SK-N-SH treated with all-trans-retinoic acid at 6 μM for 48 hours (cell line): ENCODE measurements at regions not wholly inside any gene's neighbourhood (a gene's known extent, or its start where the extent isn't known, plus 50 kb on each side); places are given as distances from the start of the nearest gene placed in this dataset.

Source experiments
- ATAC-seq: fragments of 200-7000 bp; cut with Tn5 transposase; 3 replicates; pipeline ENCODE4 v1.9.1; 2020; ENCODE audit warnings: mild to moderate bottlenecking, moderate library complexity
- ARNTL ChIP-seq: fragments of 450-650 bp; formaldehyde crosslinking; IDR thresholded peaks from 2 replicates; pipeline ENCODE4 v1.5.0; 2020; ENCODE audit warnings: low read depth, mild to moderate bottlenecking, moderate library complexity, borderline replicate concordance
- CREB5 ChIP-seq: fragments of 250-450 bp; sonication (Bioruptor Pico); IDR thresholded peaks from 2 replicates; pipeline ENCODE4 v1.5.1; 2020; ENCODE audit warnings: low read depth, mild to moderate bottlenecking, moderate library complexity
- CSDC2 ChIP-seq: fragments of 250-450 bp; sonication (Bioruptor Pico); IDR thresholded peaks from 2 replicates; pipeline ENCODE4 v1.5.0; 2020; ENCODE audit warnings: mild to moderate bottlenecking, moderate library complexity
- ESRRG ChIP-seq: fragments of 250-450 bp; sonication (Bioruptor Pico); IDR thresholded peaks from 2 replicates; pipeline ENCODE4 v1.6.1; 2021; ENCODE audit warnings: mild to moderate bottlenecking
- GLIS3 ChIP-seq: fragments of 250-450 bp; sonication (Bioruptor Pico); IDR thresholded peaks from 2 replicates; pipeline ENCODE4 v1.5.0; 2020; ENCODE audit warnings: mild to moderate bottlenecking, moderate library complexity
- ISL1 ChIP-seq: fragments of 250-450 bp; sonication (Bioruptor Pico); IDR thresholded peaks from 2 replicates; pipeline ENCODE4 v2.1.2; 2022; ENCODE audit warnings: mild to moderate bottlenecking, moderate library complexity
- OSR1 ChIP-seq: fragments of 250-450 bp; sonication (Bioruptor Pico); IDR thresholded peaks from 2 replicates; pipeline ENCODE4 v1.8.0; 2022; ENCODE audit warnings: moderate library complexity, mild to moderate bottlenecking, inconsistent platforms
- PPARA ChIP-seq: fragments of 250-450 bp; sonication (Bioruptor Pico); IDR thresholded peaks from 2 replicates; pipeline ENCODE4 v1.5.0; 2020; ENCODE audit warnings: mild to moderate bottlenecking, borderline replicate concordance
- RARB ChIP-seq: fragments of 250-450 bp; sonication (Bioruptor Pico); IDR thresholded peaks from 2 replicates; pipeline ENCODE4 v1.8.0; 2021; ENCODE audit warnings: mild to moderate bottlenecking, moderate library complexity
- TOX ChIP-seq: fragments of 250-450 bp; sonication (Bioruptor Pico); IDR thresholded peaks from 2 replicates; pipeline ENCODE4 v1.8.0; 2021; ENCODE audit warnings: mild to moderate bottlenecking, moderate library complexity, borderline replicate concordance
- TSHZ2 ChIP-seq: fragments of 250-450 bp; sonication (Bioruptor Pico); IDR thresholded peaks from 2 replicates; pipeline ENCODE4 v1.5.0; 2020; ENCODE audit warnings: mild to moderate bottlenecking, moderate library complexity
- ZC3H10 ChIP-seq: fragments of 250-450 bp; sonication (Bioruptor Pico); IDR thresholded peaks from 2 replicates; pipeline ENCODE4 v1.5.1; 2021; ENCODE audit warnings: mild to moderate bottlenecking, moderate library complexity
- ZFP3 ChIP-seq: fragments of 250-450 bp; sonication (Bioruptor Pico); IDR thresholded peaks from 2 replicates; pipeline ENCODE4 v1.5.0; 2020; ENCODE audit warnings: mild to moderate bottlenecking, moderate library complexity
- ZFP30 ChIP-seq: fragments of 450-650 bp; formaldehyde crosslinking; IDR thresholded peaks from 2 replicates; pipeline ENCODE4 v1.5.0; 2022; ENCODE audit warnings: mild to moderate bottlenecking, moderate library complexity
- ZNF565 ChIP-seq: fragments of 450-650 bp; formaldehyde crosslinking; conservative IDR thresholded peaks from 2 replicates; pipeline ENCODE4 v1.5.0; 2020; ENCODE audit warnings: low read depth, mild to moderate bottlenecking, moderate library complexity
- ZNF70 ChIP-seq: fragments of 450-650 bp; formaldehyde crosslinking; IDR thresholded peaks from 2 replicates; pipeline ENCODE4 v1.5.0; 2020; ENCODE audit warnings: mild to moderate bottlenecking, moderate library complexity
- ZNF8 ChIP-seq: fragments of 450-650 bp; formaldehyde crosslinking; IDR thresholded peaks from 2 replicates; pipeline ENCODE4 v1.5.0; 2020; ENCODE audit warnings: mild to moderate bottlenecking, moderate library complexity
- TF ChIP-seq, protein P1 (sequence below): fragments of 250-450 bp; sonication (Bioruptor Pico); IDR thresholded peaks from 2 replicates; pipeline ENCODE4 v1.8.0; 2020; ENCODE audit warnings: mild to moderate bottlenecking, moderate library complexity, borderline replicate concordance
- TF ChIP-seq, protein P2 (sequence below): fragments of 250-450 bp; sonication (Bioruptor Pico); IDR thresholded peaks from 2 replicates; pipeline ENCODE4 v1.5.1; 2021; ENCODE audit warnings: mild to moderate bottlenecking, moderate library complexity
- TF ChIP-seq, protein P3 (sequence below): fragments of 250-450 bp; sonication (Bioruptor Pico); IDR thresholded peaks from 2 replicates; pipeline ENCODE4 v1.8.0; 2021; ENCODE audit warnings: low read depth, mild to moderate bottlenecking, moderate library complexity, borderline replicate concordance

DNA sequence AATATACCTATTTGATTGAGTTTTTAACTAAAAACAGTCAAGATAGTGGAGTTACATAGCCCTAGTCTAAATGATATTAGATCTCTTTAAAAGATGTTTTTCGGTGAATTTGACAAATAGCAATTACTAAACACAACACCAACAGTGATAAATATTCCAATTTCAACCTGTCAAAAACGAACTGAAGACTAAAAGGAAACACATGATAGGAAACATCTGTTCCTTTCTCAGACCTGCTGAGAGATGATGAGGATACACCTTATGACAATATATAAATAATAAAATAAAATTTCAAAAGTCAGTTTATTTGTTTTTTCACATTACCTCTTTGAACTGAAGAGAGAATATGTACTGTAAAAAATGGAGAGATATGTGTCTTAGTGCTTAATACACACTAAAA is 232.7 kb downstream of the RASSF9 start (continued):
- TF ChIP-seq, protein P1, sequence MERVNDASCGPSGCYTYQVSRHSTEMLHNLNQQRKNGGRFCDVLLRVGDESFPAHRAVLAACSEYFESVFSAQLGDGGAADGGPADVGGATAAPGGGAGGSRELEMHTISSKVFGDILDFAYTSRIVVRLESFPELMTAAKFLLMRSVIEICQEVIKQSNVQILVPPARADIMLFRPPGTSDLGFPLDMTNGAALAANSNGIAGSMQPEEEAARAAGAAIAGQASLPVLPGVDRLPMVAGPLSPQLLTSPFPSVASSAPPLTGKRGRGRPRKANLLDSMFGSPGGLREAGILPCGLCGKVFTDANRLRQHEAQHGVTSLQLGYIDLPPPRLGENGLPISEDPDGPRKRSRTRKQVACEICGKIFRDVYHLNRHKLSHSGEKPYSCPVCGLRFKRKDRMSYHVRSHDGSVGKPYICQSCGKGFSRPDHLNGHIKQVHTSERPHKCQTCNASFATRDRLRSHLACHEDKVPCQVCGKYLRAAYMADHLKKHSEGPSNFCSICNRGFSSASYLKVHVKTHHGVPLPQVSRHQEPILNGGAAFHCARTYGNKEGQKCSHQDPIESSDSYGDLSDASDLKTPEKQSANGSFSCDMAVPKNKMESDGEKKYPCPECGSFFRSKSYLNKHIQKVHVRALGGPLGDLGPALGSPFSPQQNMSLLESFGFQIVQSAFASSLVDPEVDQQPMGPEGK, result no peak
- no peak for TF ChIP-seq TSHZ2 (CRISPR knock-in tag)

DNA sequence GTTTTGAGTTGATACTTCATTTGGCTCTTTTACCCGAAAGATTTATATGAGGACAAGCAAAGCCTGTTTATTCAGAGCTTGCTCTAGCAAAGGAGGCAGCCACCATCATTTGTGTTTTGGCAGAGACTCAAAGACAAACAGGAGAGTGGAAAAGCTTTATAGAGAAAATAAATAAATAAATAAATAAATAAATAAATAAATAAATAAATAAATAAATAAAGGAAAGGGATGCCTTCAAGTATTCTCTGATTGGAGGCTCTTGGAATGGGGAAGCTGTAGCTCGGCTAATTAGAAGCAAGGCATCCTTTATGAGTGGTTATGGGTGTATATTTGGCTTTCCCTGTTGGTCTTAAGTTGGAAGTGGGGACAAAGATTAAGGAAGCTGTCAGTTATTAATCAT is 229.8 kb downstream of the RASSF9 start:
- no peak for TF ChIP-seq ZFP3 (CRISPR knock-in tag)
- TF ChIP-seq, protein P2, sequence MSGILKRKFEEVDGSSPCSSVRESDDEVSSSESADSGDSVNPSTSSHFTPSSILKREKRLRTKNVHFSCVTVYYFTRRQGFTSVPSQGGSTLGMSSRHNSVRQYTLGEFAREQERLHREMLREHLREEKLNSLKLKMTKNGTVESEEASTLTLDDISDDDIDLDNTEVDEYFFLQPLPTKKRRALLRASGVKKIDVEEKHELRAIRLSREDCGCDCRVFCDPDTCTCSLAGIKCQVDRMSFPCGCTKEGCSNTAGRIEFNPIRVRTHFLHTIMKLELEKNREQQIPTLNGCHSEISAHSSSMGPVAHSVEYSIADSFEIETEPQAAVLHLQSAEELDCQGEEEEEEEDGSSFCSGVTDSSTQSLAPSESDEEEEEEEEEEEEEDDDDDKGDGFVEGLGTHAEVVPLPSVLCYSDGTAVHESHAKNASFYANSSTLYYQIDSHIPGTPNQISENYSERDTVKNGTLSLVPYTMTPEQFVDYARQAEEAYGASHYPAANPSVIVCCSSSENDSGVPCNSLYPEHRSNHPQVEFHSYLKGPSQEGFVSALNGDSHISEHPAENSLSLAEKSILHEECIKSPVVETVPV (CRISPR knock-in tag), result no peak
- no peak for TF ChIP-seq OSR1
- TF ChIP-seq ZC3H10 (CRISPR knock-in tag), result no peak
- TF ChIP-seq ZFP30 (CRISPR knock-in tag), result no peak
- TF ChIP-seq, all 23 proteins: peak for 0
- ATAC-seq, result no peak

GRCh38 chr12:85609778-85610177 is 226.4 kb downstream of the RASSF9 start:
- ATAC-seq, result no peak
- no peak for TF ChIP-seq ZFP30 (CRISPR knock-in tag)
- TF ChIP-seq TOX (CRISPR knock-in tag), result no peak
- TF ChIP-seq, protein P3, sequence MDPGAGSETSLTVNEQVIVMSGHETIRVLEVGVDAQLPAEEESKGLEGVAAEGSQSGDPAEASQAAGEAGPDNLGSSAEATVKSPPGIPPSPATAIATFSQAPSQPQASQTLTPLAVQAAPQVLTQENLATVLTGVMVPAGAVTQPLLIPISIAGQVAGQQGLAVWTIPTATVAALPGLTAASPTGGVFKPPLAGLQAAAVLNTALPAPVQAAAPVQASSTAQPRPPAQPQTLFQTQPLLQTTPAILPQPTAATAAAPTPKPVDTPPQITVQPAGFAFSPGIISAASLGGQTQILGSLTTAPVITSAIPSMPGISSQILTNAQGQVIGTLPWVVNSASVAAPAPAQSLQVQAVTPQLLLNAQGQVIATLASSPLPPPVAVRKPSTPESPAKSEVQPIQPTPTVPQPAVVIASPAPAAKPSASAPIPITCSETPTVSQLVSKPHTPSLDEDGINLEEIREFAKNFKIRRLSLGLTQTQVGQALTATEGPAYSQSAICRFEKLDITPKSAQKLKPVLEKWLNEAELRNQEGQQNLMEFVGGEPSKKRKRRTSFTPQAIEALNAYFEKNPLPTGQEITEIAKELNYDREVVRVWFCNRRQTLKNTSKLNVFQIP (CRISPR knock-in tag), result no peak
- TF ChIP-seq CREB5, result no peak
- no peak for TF ChIP-seq PPARA
- TF ChIP-seq, protein P1, result no peak
- no peak for TF ChIP-seq GLIS3 (CRISPR knock-in tag)
- no peak for TF ChIP-seq ARNTL (CRISPR knock-in tag)
- no peak for TF ChIP-seq CSDC2 (CRISPR knock-in tag)
- TF ChIP-seq ZNF565 (CRISPR knock-in tag), result no peak
- TF ChIP-seq OSR1, result no peak
- no peak for TF ChIP-seq ISL1 (CRISPR knock-in tag)
- TF ChIP-seq ZNF8, result no peak
- no peak for TF ChIP-seq ZC3H10 (CRISPR knock-in tag)
- no peak for TF ChIP-seq RARB (CRISPR knock-in tag)
- no peak for TF ChIP-seq ESRRG (CRISPR knock-in tag)
- no peak for TF ChIP-seq ZFP3 (CRISPR knock-in tag)
- TF ChIP-seq ZNF70 (CRISPR knock-in tag), result no peak
- TF ChIP-seq, all 23 proteins: peak for 0
